Lower leg skin (tissue), 4 donors: ENCODE measurements at regions not wholly inside any gene's neighbourhood (a gene's known extent, or its start where the extent isn't known, plus 50 kb on each side); places are given as distances from the start of the nearest gene placed in this dataset.

Experiments used
- DNase-seq, 2 donors: peaks; one replicate each; pipeline ENCODE4 v3.0.0-alpha.2; 2019; ENCODE audit warnings: low spot score in 2 of 2
- H3K4me3 ChIP-seq: fragments of 200-600 bp; sonication (generic); 2 replicates; pipeline ENCODE4 v1.5.1; 2017; ENCODE audit warnings: mild to moderate bottlenecking, low read depth; ENCODE audit not compliant: poor library complexity, severe bottlenecking
- CTCF ChIP-seq, 3 donors: fragments of 450-650 bp; IDR thresholded peaks; one replicate each; pipeline ENCODE4 v1.5.1; 2016; ENCODE audit warnings: antibody characterized with exemption in 3 of 3, mild to moderate bottlenecking in 3 of 3, moderate library complexity in 2 of 3
- POLR2A ChIP-seq, 2 donors: fragments of 450-650 bp; IDR thresholded peaks; one replicate each; pipeline ENCODE4 v1.6.1; 2016 to 2017; ENCODE audit warnings: antibody characterized with exemption in 2 of 2, mild to moderate bottlenecking in 1 of 2, moderate library complexity in 1 of 2
- WGBS, 2 donors: methylation state at CpG; one replicate each; pipeline ENCODE4 v1.1.5; 2018; 5-methylcytosine and 5-hydroxymethylcytosine counted together
- intact Hi-C: fragments of 100-400 bp; cut with DNase I; formaldehyde crosslinking; loops from one replicate; pipeline ENCODE4 v1.15.0; 2023; ENCODE audit warnings: low total_unique reads

DNA sequence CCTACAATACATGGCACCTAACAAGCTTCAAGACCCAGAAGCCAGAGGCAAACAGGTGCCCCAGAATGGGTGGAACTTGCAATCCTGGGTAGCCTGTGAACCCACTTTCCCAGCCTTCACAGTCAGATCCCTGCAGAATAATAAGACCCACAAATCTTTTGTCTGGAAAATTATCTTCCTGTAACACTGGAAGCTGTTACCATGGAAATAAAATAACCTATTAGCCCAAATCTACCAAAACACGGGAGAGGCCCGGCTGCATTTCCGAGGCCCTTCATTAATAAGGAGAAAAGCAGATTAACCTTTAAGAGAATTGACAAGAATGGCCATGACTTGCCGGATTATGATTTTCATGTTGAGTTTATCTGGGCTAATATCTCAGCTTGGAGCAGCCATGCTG is 256.1 kb upstream of the PROK2 start:
- intact Hi-C loops: no loop called here
- TF ChIP-seq CTCF (IDR thresholded peaks at IDR 0.05): no peak
- H3K4me3 ChIP-seq: no peak overlapping the region
- DNase-seq: no peak
- 56 to 61% methylated on average over 4 of the region's 4 CpGs for WGBS, 2 donors

DNA sequence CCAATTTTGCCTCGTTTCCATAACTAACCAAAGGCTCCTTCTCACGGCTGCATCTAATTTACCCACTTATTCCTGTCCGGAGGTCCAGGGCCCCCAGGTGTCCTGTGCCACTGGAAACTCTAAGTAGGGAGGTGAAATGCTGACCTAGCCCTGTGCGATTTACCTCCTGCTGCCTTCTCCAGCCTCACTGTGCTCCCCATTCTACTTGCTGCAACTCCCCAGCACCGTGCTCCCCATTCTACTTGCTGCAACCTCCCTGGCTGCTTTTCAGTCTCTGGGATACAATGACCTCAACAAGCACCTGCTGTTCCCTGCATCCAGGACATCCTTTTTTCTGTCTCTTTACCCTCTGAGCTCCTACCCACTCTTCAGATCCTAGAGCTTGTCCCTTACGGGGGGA is 254.7 kb upstream of the PROK2 start:
- intact Hi-C loops: no loop called here
- 84 to 91% methylated on average over 6 of the region's 6 CpGs for WGBS, 2 donors
- TF ChIP-seq POLR2A (IDR thresholded peaks at IDR 0.05): no peak
- DNase-seq: no peak
- no peak overlapping the region for H3K4me3 ChIP-seq

GRCh38 chr3:72036899-72037298 is 252.0 kb upstream of the PROK2 start:
- DNase-seq: no peak

DNA sequence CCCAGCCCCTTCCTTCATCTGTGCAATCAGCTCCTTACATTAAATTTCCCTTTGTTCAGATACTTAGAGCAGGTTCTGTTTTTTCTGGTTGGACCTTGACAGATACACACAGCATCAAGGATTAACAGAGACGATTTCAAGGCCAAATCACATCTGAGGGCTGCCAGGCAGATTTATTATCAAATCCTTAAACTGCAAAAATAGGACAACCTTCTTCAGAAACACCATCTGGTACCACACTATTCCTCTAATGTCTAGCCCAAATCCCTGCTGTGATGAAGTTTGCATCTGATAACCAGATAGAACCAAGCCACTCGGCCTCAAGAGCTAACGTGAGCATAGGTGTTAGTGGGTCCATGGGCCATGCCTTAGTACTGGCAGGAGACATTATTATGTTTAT is 250.7 kb upstream of the PROK2 start:
- 92 to 94% methylated on average over 3 of the region's 3 CpGs for whole genome bisulfite sequencing, 2 donors
- intact Hi-C loops: no loop called here
- TF ChIP-seq CTCF (IDR thresholded peaks at IDR 0.05): no peak
- no peak for TF ChIP-seq POLR2A (IDR thresholded peaks at IDR 0.05)

More at GRCh38 chr3:72036899-72037298, 252.0 kb upstream of the PROK2 start:
- H3K4me3 ChIP-seq: no peak overlapping the region
- intact Hi-C loops: no loop called here
- TF ChIP-seq POLR2A (IDR thresholded peaks at IDR 0.05) (no peak), CTCF (IDR thresholded peaks at IDR 0.05) (no peak)
- 90 to 100% methylated on average over 1 of the region's 1 CpG for WGBS, 2 donors

DNA sequence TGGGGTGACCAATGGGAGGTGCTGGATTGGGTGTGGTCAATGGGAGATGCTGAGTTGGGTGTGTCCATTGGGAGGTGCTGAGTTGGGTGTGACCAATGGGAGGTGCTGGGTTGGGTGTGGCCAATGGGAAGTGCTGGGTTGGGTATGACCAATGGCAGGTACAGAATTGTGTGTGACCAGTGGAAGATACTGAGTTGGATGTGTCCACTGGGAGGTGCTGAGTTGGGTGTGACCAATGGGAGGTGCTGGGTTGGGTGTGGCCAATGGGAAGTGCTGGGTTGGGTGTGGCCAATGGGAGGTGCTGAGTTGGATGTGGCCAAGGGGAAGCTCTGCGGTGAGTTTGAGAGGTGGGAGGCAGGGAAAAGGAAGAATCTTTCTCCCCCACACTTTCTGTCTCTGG is 250.0 kb upstream of the PROK2 start:
- H3K4me3 ChIP-seq: no peak overlapping the region
- intact Hi-C loops: no loop called here
- no peak for DNase-seq
- TF ChIP-seq POLR2A (IDR thresholded peaks at IDR 0.05) (no peak), CTCF (IDR thresholded peaks at IDR 0.05) (no peak)
- 70 to 82% methylated on average over 1 of the region's 1 CpG for WGBS, 2 donors

More for the DNA sequence above, 250.7 kb upstream of the PROK2 start:
- H3K4me3 ChIP-seq: no peak overlapping the region
- DNase-seq: no peak

- no peak for DNase-seq
- intact Hi-C loops: no loop called here
- TF ChIP-seq POLR2A (IDR thresholded peaks at IDR 0.05) (no peak), CTCF (IDR thresholded peaks at IDR 0.05) (no peak)
- no peak overlapping the region for H3K4me3 ChIP-seq
- 84 to 93% methylated on average over 6 of the region's 6 CpGs for WGBS, 2 donors
Measured at GRCh38 chr3:72033666-72034428, 248.9 kb upstream of the PROK2 start.
